Neural cell (in vitro differentiated cells): ENCODE measurements at regions not wholly inside any gene's neighbourhood (a gene's known extent, or its start where the extent isn't known, plus 50 kb on each side); places are given as distances from the start of the nearest gene placed in this dataset.

Source experiments
- H2AFZ ChIP-seq: fragments of 200-600, 300-800 bp; sonication (generic), shearing (Covaris generic); 2 replicates; pipeline ENCODE4 v1.6.0; 2014; ENCODE audit warnings: low read depth, mild to moderate bottlenecking, antibody characterized with exemption, low read length, moderate library complexity
- H3F3A ChIP-seq: fragments of 200-600 bp; shearing (Covaris generic); 2 replicates; pipeline ENCODE4 v1.6.1; 2016; ENCODE audit warnings: mild to moderate bottlenecking, moderate library complexity, mixed read lengths, antibody characterized with exemption, low read length; ENCODE audit not compliant: insufficient read depth, poor library complexity, severe bottlenecking
- H3K27ac ChIP-seq: fragments of 200-600, 300-800 bp; sonication (generic), shearing (Covaris generic); 2 replicates; pipeline ENCODE4 v1.5.1; 2014; ENCODE audit warnings: mild to moderate bottlenecking, low read length, moderate library complexity
- H3K27me3 ChIP-seq: fragments of 300-800, 200-600 bp; sonication (generic), shearing (Covaris generic); 2 replicates; pipeline ENCODE4 v1.6.0; 2014; ENCODE audit warnings: mild to moderate bottlenecking, low read depth, low read length, moderate library complexity; ENCODE audit not compliant: insufficient read depth
- H3K36me3 ChIP-seq: fragments of 300-800, 200-600 bp; sonication (generic), shearing (Covaris generic); 2 replicates; pipeline ENCODE4 v1.5.1; 2014; ENCODE audit warnings: mild to moderate bottlenecking, antibody characterized with exemption, low read length, moderate library complexity; ENCODE audit not compliant: insufficient read depth
- H3K4me2 ChIP-seq: fragments of 300-800, 200-600 bp; sonication (generic), shearing (Covaris generic); 2 replicates; pipeline ENCODE4 v1.6.0; 2014; ENCODE audit warnings: mild to moderate bottlenecking, low read length
- H3K4me3 ChIP-seq: fragments of 300-800, 200-600 bp; sonication (generic), shearing (Covaris generic); 2 replicates; pipeline ENCODE4 v1.5.1; 2014; ENCODE audit warnings: mild to moderate bottlenecking, low read length, moderate library complexity
- H3K79me2 ChIP-seq: fragments of 200-600 bp; shearing (Covaris generic); replicated peaks from 2 replicates; pipeline ENCODE4 v1.6.0; 2014; ENCODE audit warnings: mild to moderate bottlenecking, low read length, moderate library complexity; ENCODE audit not compliant: insufficient read depth
- H3K9ac ChIP-seq: fragments of 300-800, 200-600 bp; sonication (generic), shearing (Covaris generic); 2 replicates; pipeline ENCODE4 v1.6.1; 2016; ENCODE audit warnings: mild to moderate bottlenecking, low read length, mixed read lengths
- H3K9me2 ChIP-seq: fragments of 200-600 bp; shearing (Covaris generic); 2 replicates; pipeline ENCODE4 v1.6.1; 2016; ENCODE audit warnings: mild to moderate bottlenecking, low read length, mixed read lengths; ENCODE audit not compliant: insufficient read depth
- H3K9me3 ChIP-seq: fragments of 200-600, 300-800 bp; sonication (generic), shearing (Covaris generic); 2 replicates; pipeline ENCODE4 v1.6.1; 2016; ENCODE audit warnings: mild to moderate bottlenecking, mixed run types, low read length, moderate library complexity, mixed read lengths
- H4K20me1 ChIP-seq: fragments of 200-600 bp; shearing (Covaris generic); 2 replicates; pipeline ENCODE4 v1.6.1; 2016; ENCODE audit warnings: mild to moderate bottlenecking, mixed run types; ENCODE audit not compliant: insufficient read depth
- CTCF ChIP-seq: fragments of 450-650 bp; IDR thresholded peaks from 2 replicates; pipeline ENCODE4 v1.5.1; 2014; ENCODE audit warnings: antibody characterized with exemption, mild to moderate bottlenecking, moderate library complexity; ENCODE audit not compliant: poor library complexity, severe bottlenecking
- EZH2 ChIP-seq: fragments of 200-600, 300-800 bp; shearing (Covaris generic), sonication (generic); IDR thresholded peaks from 2 replicates; pipeline ENCODE4 v1.6.1; 2014; ENCODE audit warnings: antibody characterized with exemption, low read length, borderline replicate concordance, mild to moderate bottlenecking; ENCODE audit not compliant: insufficient read depth, poor library complexity, severe bottlenecking
- POLR2AphosphoS5 ChIP-seq: IDR thresholded peaks from 2 replicates; pipeline ENCODE4 v1.6.1; 2012
- RAD21 ChIP-seq: fragments of 450-650 bp; conservative IDR thresholded peaks from 2 replicates; pipeline ENCODE4 v1.6.1; 2014; ENCODE audit warnings: antibody characterized with exemption, mild to moderate bottlenecking, moderate library complexity
- REST ChIP-seq: IDR thresholded peaks from 2 replicates; pipeline ENCODE4 v1.6.1; 2012; ENCODE audit warnings: borderline replicate concordance

GRCh38 chr7:131786204-131786603 is 229.8 kb upstream of the PODXL start:
- Histone ChIP-seq H4K20me1 (no peaks in the 10 kb centered on the region), H3K9me2 (no peaks in the 10 kb centered on the region), H3K27me3 (no peaks in the 10 kb centered on the region), H3K9me3 (no peaks in the 10 kb centered on the region), H3F3A (no peaks in the 10 kb centered on the region), H3K4me3 (no peak overlapping the region), H3K27ac (no peak overlapping the region), H2AFZ (no peak overlapping the region), H3K4me2 (no peak overlapping the region), H3K79me2 (no peaks in the 10 kb centered on the region), H3K9ac (no peak overlapping the region), H3K36me3 (no peaks in the 10 kb centered on the region)
- TF ChIP-seq EZH2, result no peak
- no peak for TF ChIP-seq REST
- TF ChIP-seq POLR2AphosphoS5, result no peak

- TF ChIP-seq EZH2, result no peak
- no peak for TF ChIP-seq CTCF
- TF ChIP-seq REST, result no peak
- no peak for TF ChIP-seq RAD21
- Histone ChIP-seq H3K36me3 (no peaks in the 10 kb centered on the region), H3K27me3 (no peaks in the 10 kb centered on the region), H4K20me1 (no peaks in the 10 kb centered on the region), H3K4me3 (no peak overlapping the region), H3K9me2 (no peaks in the 10 kb centered on the region), H3K9me3 (no peaks in the 10 kb centered on the region), H2AFZ (no peak overlapping the region), H3K79me2 (no peaks in the 10 kb centered on the region), H3F3A (no peaks in the 10 kb centered on the region), H3K4me2 (no peak overlapping the region), H3K9ac (no peak overlapping the region), H3K27ac (no peak overlapping the region)
Measured at GRCh38 chr7:131778601-131779000, 222.2 kb upstream of the PODXL start.
